Activated naive CD8-positive, alpha-beta T cell treated with anti-CD3 and anti-CD28 coated beads, Interleukin-2, amount 10 ng/mL, durations not matched to agents 7 days and 5 days (primary cell): ENCODE measurements at regions not wholly inside any gene's neighbourhood (a gene's known extent, or its start where the extent isn't known, plus 50 kb on each side); places are given as distances from the start of the nearest gene placed in this dataset.

Experiments
- ATAC-seq: fragments of 150-1000 bp; cut with Tn5 transposase; one replicate; pipeline ENCODE4 v1.10.0; 2021; ENCODE audit warnings: low read depth, moderate library complexity
- POLR2A ChIA-PET: fragments of 350-600 bp; sonication (Branson Sonifier 250); formaldehyde crosslinking; loops from one replicate; lab custom pipeline; 2021; ENCODE audit warnings: antibody characterized with exemption; lab: Charles Lee
- DNase-seq: peaks from one replicate; pipeline ENCODE4 v3.0.0; 2021
- H3K27ac Mint-ChIP-seq: one replicate; pipeline ENCODE4 v1.8.0; 2022; ENCODE audit warnings: mild to moderate bottlenecking, mixed read lengths
- H3K27me3 Mint-ChIP-seq: one replicate; pipeline ENCODE4 v1.8.0; 2022; ENCODE audit warnings: mild to moderate bottlenecking, moderate library complexity, mixed read lengths
- H3K36me3 Mint-ChIP-seq: one replicate; pipeline ENCODE4 v1.8.0; 2021; ENCODE audit warnings: mild to moderate bottlenecking, mixed read lengths
- H3K4me1 Mint-ChIP-seq: one replicate; pipeline ENCODE4 v1.8.0; 2021; ENCODE audit warnings: mixed read lengths
- H3K4me3 Mint-ChIP-seq: one replicate; pipeline ENCODE4 v1.8.0; 2022; ENCODE audit warnings: mild to moderate bottlenecking, moderate library complexity, mixed read lengths
- H3K9me3 Mint-ChIP-seq: one replicate; pipeline ENCODE4 v1.8.0; 2021; ENCODE audit warnings: mixed read lengths

- no peak overlapping the region for H3K4me3 Mint-ChIP-seq
- DNase-seq (no peak), ATAC-seq (no peak)
- no peaks in the 10 kb centered on the region for H3K4me1 Mint-ChIP-seq
- H3K9me3 Mint-ChIP-seq, result no peaks in the 10 kb centered on the region
- no peaks in the 10 kb centered on the region for H3K36me3 Mint-ChIP-seq
- peaks cover 14% of the 10 kb centered on the region for H3K27me3 Mint-ChIP-seq
- POLR2A ChIA-PET, result no interaction called here
- no peak overlapping the region for H3K27ac Mint-ChIP-seq
These were observed 89.7 kb upstream of the CARD18 start for GRCh38 chr11:105229257-105229656.

- no peaks in the 10 kb centered on the region for H3K36me3 Mint-ChIP-seq
- H3K27me3 Mint-ChIP-seq, result peaks cover 14% of the 10 kb centered on the region
- no peaks in the 10 kb centered on the region for H3K4me1 Mint-ChIP-seq
- H3K4me3 Mint-ChIP-seq, result no peak overlapping the region
- H3K9me3 Mint-ChIP-seq, result no peaks in the 10 kb centered on the region
- no peak overlapping the region for H3K27ac Mint-ChIP-seq
- POLR2A ChIA-PET, result no interaction called here
- DNase-seq (no peak), ATAC-seq (no peak)
These were observed 87.8 kb upstream of the CARD18 start for GRCh38 chr11:105227363-105227762.

GRCh38 chr11:105226766-105227165, 87.2 kb upstream of the CARD18 start:
- peaks cover 14% of the 10 kb centered on the region for H3K27me3 Mint-ChIP-seq
- no peaks in the 10 kb centered on the region for H3K4me1 Mint-ChIP-seq
- no peaks in the 10 kb centered on the region for H3K9me3 Mint-ChIP-seq
- ATAC-seq (no peak), DNase-seq (no peak)
- H3K4me3 Mint-ChIP-seq, result no peak overlapping the region
- POLR2A ChIA-PET, result no interaction called here
- H3K36me3 Mint-ChIP-seq, result no peaks in the 10 kb centered on the region
- no peak overlapping the region for H3K27ac Mint-ChIP-seq

- POLR2A ChIA-PET, result no interaction called here
- no peaks in the 10 kb centered on the region for H3K4me1 Mint-ChIP-seq
These were observed 86.5 kb upstream of the CARD18 start for GRCh38 chr11:105226091-105226490.

GRCh38 chr11:105224482-105225253, 85.1 kb upstream of the CARD18 start:
- Mint-ChIP-seq H3K36me3 (no peaks in the 10 kb centered on the region), H3K27me3 (peaks cover 12% of the 10 kb centered on the region), H3K4me3 (no peak overlapping the region), H3K4me1 (no peaks in the 10 kb centered on the region), H3K27ac (no peak overlapping the region), H3K9me3 (no peaks in the 10 kb centered on the region)
- no peak for DNase-seq
- no peak for ATAC-seq
- POLR2A ChIA-PET, result no interaction called here

More at GRCh38 chr11:105226091-105226490, 86.5 kb upstream of the CARD18 start:
- Mint-ChIP-seq H3K4me3 (no peak overlapping the region), H3K27me3 (peaks cover 12% of the 10 kb centered on the region), H3K36me3 (no peaks in the 10 kb centered on the region), H3K27ac (no peak overlapping the region), H3K9me3 (no peaks in the 10 kb centered on the region)
- no peak for ATAC-seq
- no peak for DNase-seq

- H3K9me3 Mint-ChIP-seq, result no peaks in the 10 kb centered on the region
- H3K4me3 Mint-ChIP-seq, result no peak overlapping the region
- no peak for DNase-seq
- no peaks in the 10 kb centered on the region for H3K36me3 Mint-ChIP-seq
- no peak overlapping the region for H3K27ac Mint-ChIP-seq
- H3K4me1 Mint-ChIP-seq, result no peaks in the 10 kb centered on the region
- H3K27me3 Mint-ChIP-seq, result peaks cover 12% of the 10 kb centered on the region
- POLR2A ChIA-PET, result no interaction called here
- no peak for ATAC-seq
These were observed 80.6 kb upstream of the CARD18 start for GRCh38 chr11:105220121-105220520.

- no peaks in the 10 kb centered on the region for H3K36me3 Mint-ChIP-seq
- ATAC-seq (no peak), DNase-seq (no peak)
- POLR2A ChIA-PET, result no interaction called here
- H3K9me3 Mint-ChIP-seq, result no peaks in the 10 kb centered on the region
- peaks cover 7% of the 10 kb centered on the region for H3K27me3 Mint-ChIP-seq
- H3K27ac Mint-ChIP-seq, result no peak overlapping the region
- no peak overlapping the region for H3K4me3 Mint-ChIP-seq
- H3K4me1 Mint-ChIP-seq, result no peaks in the 10 kb centered on the region
These were observed 80.1 kb upstream of the CARD18 start for GRCh38 chr11:105219670-105220069.

GRCh38 chr11:105219269-105219668, 79.7 kb upstream of the CARD18 start:
- Mint-ChIP-seq H3K4me3 (no peak overlapping the region), H3K9me3 (no peaks in the 10 kb centered on the region), H3K27me3 (peaks cover 3% of the 10 kb centered on the region), H3K27ac (no peak overlapping the region), H3K4me1 (no peaks in the 10 kb centered on the region), H3K36me3 (no peaks in the 10 kb centered on the region)
- DNase-seq (no peak), ATAC-seq (no peak)
- POLR2A ChIA-PET, result no interaction called here

GRCh38 chr11:105215528-105215927, 76.0 kb upstream of the CARD18 start:
- POLR2A ChIA-PET, result no interaction called here
- Mint-ChIP-seq H3K27ac (no peak overlapping the region), H3K4me1 (no peaks in the 10 kb centered on the region), H3K9me3 (no peaks in the 10 kb centered on the region), H3K4me3 (no peak overlapping the region), H3K27me3 (peaks cover 10% of the 10 kb centered on the region), H3K36me3 (no peaks in the 10 kb centered on the region)
- DNase-seq (no peak), ATAC-seq (no peak)

- POLR2A ChIA-PET, result no interaction called here
- Mint-ChIP-seq H3K27ac (no peak overlapping the region), H3K9me3 (no peaks in the 10 kb centered on the region), H3K4me3 (no peak overlapping the region), H3K36me3 (no peaks in the 10 kb centered on the region), H3K27me3 (peaks cover 8% of the 10 kb centered on the region), H3K4me1 (no peaks in the 10 kb centered on the region)
- DNase-seq (no peak), ATAC-seq (no peak)
These were observed 72.4 kb upstream of the CARD18 start for GRCh38 chr11:105211806-105212554.

GRCh38 chr11:105208019-105208418, 68.5 kb upstream of the CARD18 start:
- DNase-seq (no peak), ATAC-seq (no peak)
- Mint-ChIP-seq H3K36me3 (no peaks in the 10 kb centered on the region), H3K4me3 (no peak overlapping the region), H3K9me3 (no peaks in the 10 kb centered on the region), H3K27me3 (peaks cover 7% of the 10 kb centered on the region), H3K4me1 (peaks cover 8% of the 10 kb centered on the region), H3K27ac (no peak overlapping the region)
- POLR2A ChIA-PET, result no interaction called here

GRCh38 chr11:105206633-105207032, 67.1 kb upstream of the CARD18 start:
- POLR2A ChIA-PET, result no interaction called here
- Mint-ChIP-seq H3K9me3 (no peaks in the 10 kb centered on the region), H3K27ac (no peak overlapping the region), H3K36me3 (no peaks in the 10 kb centered on the region), H3K4me1 (peaks cover 16% of the 10 kb centered on the region), H3K4me3 (no peak overlapping the region), H3K27me3 (peaks cover 2% of the 10 kb centered on the region)
- no peak for DNase-seq
- no peak for ATAC-seq

GRCh38 chr11:105204636-105205035, 65.1 kb upstream of the CARD18 start:
- POLR2A ChIA-PET, result no interaction called here

More at GRCh38 chr11:105204636-105205035, 65.1 kb upstream of the CARD18 start:
- H3K9me3 Mint-ChIP-seq, result no peaks in the 10 kb centered on the region
- no peaks in the 10 kb centered on the region for H3K27me3 Mint-ChIP-seq
- H3K4me1 Mint-ChIP-seq, result peaks cover 16% of the 10 kb centered on the region
- H3K4me3 Mint-ChIP-seq, result no peak overlapping the region
- DNase-seq (no peak), ATAC-seq (no peak)
- H3K27ac Mint-ChIP-seq, result no peak overlapping the region
- no peaks in the 10 kb centered on the region for H3K36me3 Mint-ChIP-seq
